ENCODE measurements at regions not wholly inside any gene's neighbourhood (a gene's known extent, or its start where the extent isn't known, plus 50 kb on each side); places are given as distances from the start of the nearest gene placed in this dataset.

GRCh38 chr4:53730031-53730805, 138.9 kb upstream of the LNX1 start:
- no peak overlapping the region for H2AFZ ChIP-seq (ENCODE audit: low read length)

GRCh38 chr4:53722110-53722509, 130.8 kb upstream of the LNX1 start:
- Histone ChIP-seq H3K4me3 (replicated peaks in 1 of 4; ENCODE audit: control extremely low read depth in 1 of 4, insufficient read depth in 1 of 4, low read depth in 3 of 4, low read length in 4 of 4) (no peak overlapping the region), H3K9me3 (ENCODE audit: control insufficient read depth, insufficient read depth, low read depth, low read length) (no peaks in the 10 kb centered on the region), H4K20me1 (ENCODE audit: control insufficient read depth, extremely low read depth, insufficient read depth, low read length) (no peaks in the 10 kb centered on the region), H3K79me2 (ENCODE audit: control insufficient read depth, insufficient read depth, low read length) (no peaks in the 10 kb centered on the region), H3K27ac (ENCODE audit: insufficient read depth, low read length) (no peak overlapping the region), H3K4me2 (ENCODE audit: extremely low read depth, insufficient read depth, low read length) (no peak overlapping the region), H2AFZ (ENCODE audit: low read length) (no peak overlapping the region), H3K4me1 (ENCODE audit: control insufficient read depth, extremely low read depth, insufficient read depth, low read length) (peaks cover 2% of the 10 kb centered on the region), H3K36me3 (ENCODE audit: control insufficient read depth, insufficient read depth, low read length) (no peaks in the 10 kb centered on the region), H3K9ac (ENCODE audit: insufficient read depth, low read length) (no peak overlapping the region), H3K27me3 (ENCODE audit: control insufficient read depth, insufficient read depth, low read length) (no peaks in the 10 kb centered on the region)
- TF ChIP-seq CTCF (conservative IDR thresholded peaks at IDR 0.05 in 1 of 2, IDR thresholded peaks at IDR 0.05 in 1 of 2; ENCODE audit: low read depth in 1 of 2, low read length in 2 of 2) = no peak
- TF ChIP-seq EZH2 (IDR thresholded peaks at IDR 0.05; ENCODE audit: low read length, missing control alignments) = no peak
- DNase-seq (ENCODE audit: low read depth in 2 of 2) = no peak

More at GRCh38 chr4:53730031-53730805, 138.9 kb upstream of the LNX1 start:
- no peak for TF ChIP-seq CTCF (conservative IDR thresholded peaks at IDR 0.05 in 1 of 2, IDR thresholded peaks at IDR 0.05 in 1 of 2; ENCODE audit: low read depth in 1 of 2, low read length in 2 of 2)
- TF ChIP-seq EZH2 (IDR thresholded peaks at IDR 0.05; ENCODE audit: low read length, missing control alignments) = no peak
- H3K79me2 ChIP-seq (ENCODE audit: control insufficient read depth, insufficient read depth, low read length) = no peaks in the 10 kb centered on the region
- no peaks in the 10 kb centered on the region for H3K27me3 ChIP-seq (ENCODE audit: control insufficient read depth, insufficient read depth, low read length)
- no peaks in the 10 kb centered on the region for H4K20me1 ChIP-seq (ENCODE audit: control insufficient read depth, extremely low read depth, insufficient read depth, low read length)
- no peaks in the 10 kb centered on the region for H3K9me3 ChIP-seq (ENCODE audit: control insufficient read depth, insufficient read depth, low read depth, low read length)
- peaks cover 6% of the 10 kb centered on the region for H3K4me1 ChIP-seq (ENCODE audit: control insufficient read depth, extremely low read depth, insufficient read depth, low read length)
- no peak overlapping the region for H3K9ac ChIP-seq (ENCODE audit: insufficient read depth, low read length)
- no peaks in the 10 kb centered on the region for H3K36me3 ChIP-seq (ENCODE audit: control insufficient read depth, insufficient read depth, low read length)
- no peak overlapping the region for H3K4me3 ChIP-seq (replicated peaks in 1 of 4; ENCODE audit: control extremely low read depth in 1 of 4, insufficient read depth in 1 of 4, low read depth in 3 of 4, low read length in 4 of 4)
- no peak overlapping the region for H3K27ac ChIP-seq (ENCODE audit: insufficient read depth, low read length)
- peak in 1 of 2 donors; percentile 28 for DNase-seq (ENCODE audit: low read depth in 2 of 2)
- H3K4me2 ChIP-seq (ENCODE audit: extremely low read depth, insufficient read depth, low read length) = no peak overlapping the region

GRCh38 chr4:53721263-53721662, 130.0 kb upstream of the LNX1 start:
- no peaks in the 10 kb centered on the region for H4K20me1 ChIP-seq (ENCODE audit: control insufficient read depth, extremely low read depth, insufficient read depth, low read length)
- no peak overlapping the region for H2AFZ ChIP-seq (ENCODE audit: low read length)
- peaks cover 10% of the 10 kb centered on the region for H3K4me1 ChIP-seq (ENCODE audit: control insufficient read depth, extremely low read depth, insufficient read depth, low read length)
- no peak for DNase-seq (ENCODE audit: low read depth in 2 of 2)
- H3K4me3 ChIP-seq (replicated peaks in 1 of 4; ENCODE audit: control extremely low read depth in 1 of 4, insufficient read depth in 1 of 4, low read depth in 3 of 4, low read length in 4 of 4) = no peak overlapping the region
- H3K9ac ChIP-seq (ENCODE audit: insufficient read depth, low read length) = no peak overlapping the region
- no peaks in the 10 kb centered on the region for H3K36me3 ChIP-seq (ENCODE audit: control insufficient read depth, insufficient read depth, low read length)
- H3K9me3 ChIP-seq (ENCODE audit: control insufficient read depth, insufficient read depth, low read depth, low read length) = no peaks in the 10 kb centered on the region
- H3K4me2 ChIP-seq (ENCODE audit: extremely low read depth, insufficient read depth, low read length) = no peak overlapping the region
- H3K27ac ChIP-seq (ENCODE audit: insufficient read depth, low read length) = no peak overlapping the region
- H3K27me3 ChIP-seq (ENCODE audit: control insufficient read depth, insufficient read depth, low read length) = no peaks in the 10 kb centered on the region
- TF ChIP-seq CTCF (conservative IDR thresholded peaks at IDR 0.05 in 1 of 2, IDR thresholded peaks at IDR 0.05 in 1 of 2; ENCODE audit: low read depth in 1 of 2, low read length in 2 of 2) = no peak
- no peaks in the 10 kb centered on the region for H3K79me2 ChIP-seq (ENCODE audit: control insufficient read depth, insufficient read depth, low read length)
